Stimulated activated CD4-positive, alpha-beta T cell treated with anti-CD3 and anti-CD28 coated beads, Interleukin-1b, Interleukin-23, amount 100 ng/mL, for 24 hours (primary cell): ENCODE measurements at regions not wholly inside any gene's neighbourhood (a gene's known extent, or its start where the extent isn't known, plus 50 kb on each side); places are given as distances from the start of the nearest gene placed in this dataset.

Source experiments
- DNase-seq, 4 experiments: peaks; one replicate each; pipeline ENCODE4 v3.0.0-alpha.2; 2020; ENCODE audit warnings: low read depth in 4 of 4, low spot score in 1 of 4

GRCh38 chr16:82360024-82360783 is 190.2 kb upstream of the MPHOSPH6 start:
- DNase-seq = no peak

GRCh38 chr16:82358606-82359221 is 188.7 kb upstream of the MPHOSPH6 start:
- no peak for DNase-seq

- DNase-seq = no peak
These were observed 188.1 kb upstream of the MPHOSPH6 start for GRCh38 chr16:82358161-82358560.

GRCh38 chr16:82357237-82357636 is 187.2 kb upstream of the MPHOSPH6 start:
- no peak for DNase-seq

- DNase-seq = no peak
These were observed 180.5 kb upstream of the MPHOSPH6 start for GRCh38 chr16:82350560-82350959.

GRCh38 chr16:82345318-82345717 is 175.3 kb upstream of the MPHOSPH6 start:
- DNase-seq = no peak

- no peak for DNase-seq
These were observed 174.1 kb upstream of the MPHOSPH6 start for GRCh38 chr16:82344157-82344556.

- DNase-seq = no peak
These were observed 171.2 kb upstream of the MPHOSPH6 start for GRCh38 chr16:82341146-82341669.

GRCh38 chr16:82340531-82340930 is 170.5 kb upstream of the MPHOSPH6 start:
- no peak for DNase-seq

GRCh38 chr16:82337355-82337754 is 167.3 kb upstream of the MPHOSPH6 start:
- no peak for DNase-seq

- DNase-seq = no peak
These were observed 162.1 kb upstream of the MPHOSPH6 start for GRCh38 chr16:82331974-82332750.

GRCh38 chr16:82331397-82331796 is 161.4 kb upstream of the MPHOSPH6 start:
- no peak for DNase-seq

- no peak for DNase-seq
These were observed 159.6 kb upstream of the MPHOSPH6 start for GRCh38 chr16:82329504-82330192.

GRCh38 chr16:82328881-82329469 is 159.0 kb upstream of the MPHOSPH6 start:
- no peak for DNase-seq

- DNase-seq = no peak
These were observed 153.1 kb upstream of the MPHOSPH6 start for GRCh38 chr16:82323171-82323570.

- DNase-seq = no peak
These were observed 152.2 kb upstream of the MPHOSPH6 start for GRCh38 chr16:82322177-82322576.

GRCh38 chr16:82319038-82319437 is 149.0 kb upstream of the MPHOSPH6 start:
- no peak for DNase-seq

- DNase-seq = no peak
These were observed 147.6 kb upstream of the MPHOSPH6 start for GRCh38 chr16:82317411-82318167.

- no peak for DNase-seq
These were observed 143.7 kb upstream of the MPHOSPH6 start for GRCh38 chr16:82313754-82314153.

- no peak for DNase-seq
These were observed 141.5 kb upstream of the MPHOSPH6 start for GRCh38 chr16:82311528-82311927.
